ENCODE measurements at regions not wholly inside any gene's neighbourhood (a gene's known extent, or its start where the extent isn't known, plus 50 kb on each side); places are given as distances from the start of the nearest gene placed in this dataset.

GRCh38 chr1:5502311-5503194 lies 489.7 kb downstream of the NPHP4 start:
- Histone ChIP-seq H3K36me3 (ENCODE audit: control insufficient read depth in 4 of 4, insufficient read depth in 3 of 4, low read depth in 1 of 4, low read length in 3 of 4) (no peaks in the 10 kb centered on the region), H3K9ac (ENCODE audit: low read depth in 1 of 2, low read length in 2 of 2) (no peak overlapping the region), H3K27me3 (ENCODE audit: control insufficient read depth in 4 of 4, insufficient read depth in 4 of 4, low read length in 3 of 4) (peaks cover 0 to 3% (median under 1%) of the 10 kb centered on the region in 4 donors), H3K9me3 (ENCODE audit: control insufficient read depth in 4 of 4, low read length in 3 of 4) (no peaks in the 10 kb centered on the region), H3K4me1 (ENCODE audit: control insufficient read depth in 4 of 4, insufficient read depth in 4 of 4, low read length in 3 of 4) (no peaks in the 10 kb centered on the region), H3K4me3 (ENCODE audit: low read depth in 1 of 3, low read length in 3 of 3) (no peak overlapping the region), H3K27ac (ENCODE audit: low read depth in 1 of 2, low read length in 2 of 2) (no peak overlapping the region)
- TF ChIP-seq FOXA2 (IDR thresholded peaks at IDR 0.05) (no peak), YY1 (IDR thresholded peaks at IDR 0.05) (no peak), MAX (IDR thresholded peaks at IDR 0.05) (no peak), JUND (IDR thresholded peaks at IDR 0.05) (no peak), NR2F2 (IDR thresholded peaks at IDR 0.05) (no peak), RAD21 (IDR thresholded peaks at IDR 0.05) (no peak), RXRA (IDR thresholded peaks at IDR 0.05) (no peak), HNF4G (IDR thresholded peaks at IDR 0.05) (no peak), FOXA1 (IDR thresholded peaks at IDR 0.05) (no peak), EGR1 (IDR thresholded peaks at IDR 0.05; ENCODE audit: low read depth in 2 of 2) (no peak), SP1 (IDR thresholded peaks at IDR 0.05) (no peak), GABPA (IDR thresholded peaks at IDR 0.05 in 1 of 2, conservative IDR thresholded peaks at IDR 0.05 in 1 of 2) (no peak), TAF1 (conservative IDR thresholded peaks at IDR 0.05) (no peak), HNF4A (conservative IDR thresholded peaks at IDR 0.05) (no peak)
- TF ChIP-seq, protein P1, sequence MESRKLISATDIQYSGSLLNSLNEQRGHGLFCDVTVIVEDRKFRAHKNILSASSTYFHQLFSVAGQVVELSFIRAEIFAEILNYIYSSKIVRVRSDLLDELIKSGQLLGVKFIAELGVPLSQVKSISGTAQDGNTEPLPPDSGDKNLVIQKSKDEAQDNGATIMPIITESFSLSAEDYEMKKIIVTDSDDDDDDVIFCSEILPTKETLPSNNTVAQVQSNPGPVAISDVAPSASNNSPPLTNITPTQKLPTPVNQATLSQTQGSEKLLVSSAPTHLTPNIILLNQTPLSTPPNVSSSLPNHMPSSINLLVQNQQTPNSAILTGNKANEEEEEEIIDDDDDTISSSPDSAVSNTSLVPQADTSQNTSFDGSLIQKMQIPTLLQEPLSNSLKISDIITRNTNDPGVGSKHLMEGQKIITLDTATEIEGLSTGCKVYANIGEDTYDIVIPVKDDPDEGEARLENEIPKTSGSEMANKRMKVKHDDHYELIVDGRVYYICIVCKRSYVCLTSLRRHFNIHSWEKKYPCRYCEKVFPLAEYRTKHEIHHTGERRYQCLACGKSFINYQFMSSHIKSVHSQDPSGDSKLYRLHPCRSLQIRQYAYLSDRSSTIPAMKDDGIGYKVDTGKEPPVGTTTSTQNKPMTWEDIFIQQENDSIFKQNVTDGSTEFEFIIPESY (IDR thresholded peaks at IDR 0.05) = no peak
- TF ChIP-seq, protein P2, sequence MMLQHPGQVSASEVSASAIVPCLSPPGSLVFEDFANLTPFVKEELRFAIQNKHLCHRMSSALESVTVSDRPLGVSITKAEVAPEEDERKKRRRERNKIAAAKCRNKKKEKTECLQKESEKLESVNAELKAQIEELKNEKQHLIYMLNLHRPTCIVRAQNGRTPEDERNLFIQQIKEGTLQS (IDR thresholded peaks at IDR 0.05) = no peak
- TF ChIP-seq, protein P3, sequence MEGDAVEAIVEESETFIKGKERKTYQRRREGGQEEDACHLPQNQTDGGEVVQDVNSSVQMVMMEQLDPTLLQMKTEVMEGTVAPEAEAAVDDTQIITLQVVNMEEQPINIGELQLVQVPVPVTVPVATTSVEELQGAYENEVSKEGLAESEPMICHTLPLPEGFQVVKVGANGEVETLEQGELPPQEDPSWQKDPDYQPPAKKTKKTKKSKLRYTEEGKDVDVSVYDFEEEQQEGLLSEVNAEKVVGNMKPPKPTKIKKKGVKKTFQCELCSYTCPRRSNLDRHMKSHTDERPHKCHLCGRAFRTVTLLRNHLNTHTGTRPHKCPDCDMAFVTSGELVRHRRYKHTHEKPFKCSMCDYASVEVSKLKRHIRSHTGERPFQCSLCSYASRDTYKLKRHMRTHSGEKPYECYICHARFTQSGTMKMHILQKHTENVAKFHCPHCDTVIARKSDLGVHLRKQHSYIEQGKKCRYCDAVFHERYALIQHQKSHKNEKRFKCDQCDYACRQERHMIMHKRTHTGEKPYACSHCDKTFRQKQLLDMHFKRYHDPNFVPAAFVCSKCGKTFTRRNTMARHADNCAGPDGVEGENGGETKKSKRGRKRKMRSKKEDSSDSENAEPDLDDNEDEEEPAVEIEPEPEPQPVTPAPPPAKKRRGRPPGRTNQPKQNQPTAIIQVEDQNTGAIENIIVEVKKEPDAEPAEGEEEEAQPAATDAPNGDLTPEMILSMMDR (IDR thresholded peaks at IDR 0.05; ENCODE audit: low read depth, low read length, missing input control) = no peak
- TF ChIP-seq, protein P4, sequence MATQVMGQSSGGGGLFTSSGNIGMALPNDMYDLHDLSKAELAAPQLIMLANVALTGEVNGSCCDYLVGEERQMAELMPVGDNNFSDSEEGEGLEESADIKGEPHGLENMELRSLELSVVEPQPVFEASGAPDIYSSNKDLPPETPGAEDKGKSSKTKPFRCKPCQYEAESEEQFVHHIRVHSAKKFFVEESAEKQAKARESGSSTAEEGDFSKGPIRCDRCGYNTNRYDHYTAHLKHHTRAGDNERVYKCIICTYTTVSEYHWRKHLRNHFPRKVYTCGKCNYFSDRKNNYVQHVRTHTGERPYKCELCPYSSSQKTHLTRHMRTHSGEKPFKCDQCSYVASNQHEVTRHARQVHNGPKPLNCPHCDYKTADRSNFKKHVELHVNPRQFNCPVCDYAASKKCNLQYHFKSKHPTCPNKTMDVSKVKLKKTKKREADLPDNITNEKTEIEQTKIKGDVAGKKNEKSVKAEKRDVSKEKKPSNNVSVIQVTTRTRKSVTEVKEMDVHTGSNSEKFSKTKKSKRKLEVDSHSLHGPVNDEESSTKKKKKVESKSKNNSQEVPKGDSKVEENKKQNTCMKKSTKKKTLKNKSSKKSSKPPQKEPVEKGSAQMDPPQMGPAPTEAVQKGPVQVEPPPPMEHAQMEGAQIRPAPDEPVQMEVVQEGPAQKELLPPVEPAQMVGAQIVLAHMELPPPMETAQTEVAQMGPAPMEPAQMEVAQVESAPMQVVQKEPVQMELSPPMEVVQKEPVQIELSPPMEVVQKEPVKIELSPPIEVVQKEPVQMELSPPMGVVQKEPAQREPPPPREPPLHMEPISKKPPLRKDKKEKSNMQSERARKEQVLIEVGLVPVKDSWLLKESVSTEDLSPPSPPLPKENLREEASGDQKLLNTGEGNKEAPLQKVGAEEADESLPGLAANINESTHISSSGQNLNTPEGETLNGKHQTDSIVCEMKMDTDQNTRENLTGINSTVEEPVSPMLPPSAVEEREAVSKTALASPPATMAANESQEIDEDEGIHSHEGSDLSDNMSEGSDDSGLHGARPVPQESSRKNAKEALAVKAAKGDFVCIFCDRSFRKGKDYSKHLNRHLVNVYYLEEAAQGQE (IDR thresholded peaks at IDR 0.05) = no peak
- WGBS = 78% methylated on average over 18 of the region's 18 CpGs
- no peak for DNase-seq (ENCODE audit: low spot score)
